ENCODE measurements at regions not wholly inside any gene's neighbourhood (a gene's known extent, or its start where the extent isn't known, plus 50 kb on each side); places are given as distances from the start of the nearest gene placed in this dataset.

DNA sequence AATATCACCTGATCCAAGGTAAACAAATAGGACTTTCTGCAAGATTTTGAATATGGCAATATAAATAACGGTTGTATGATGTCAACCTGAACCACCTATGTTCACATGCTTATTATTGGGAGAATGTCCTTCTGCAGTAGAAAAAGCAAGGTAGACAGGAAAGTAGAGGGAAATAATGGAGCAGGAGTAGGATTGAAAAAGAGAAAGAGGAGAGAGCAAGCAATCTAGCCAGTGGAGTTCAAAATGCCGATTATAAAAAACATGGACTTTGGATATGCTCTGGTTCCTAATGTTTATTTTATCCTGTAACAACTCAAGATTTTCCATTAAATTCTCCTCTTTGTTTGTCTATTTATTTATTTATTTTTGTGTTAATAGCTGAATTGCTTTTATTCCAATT lies 878.0 kb upstream of the KCND2 start:
- Mint-ChIP-seq H3K4me3 (ENCODE audit: unreplicated experiment) (no peak overlapping the region), H3K4me1 (ENCODE audit: unreplicated experiment) (no peaks in the 10 kb centered on the region), H3K27me3 (ENCODE audit: unreplicated experiment) (peaks cover 20% of the 10 kb centered on the region), H3K36me3 (ENCODE audit: unreplicated experiment) (no peaks in the 10 kb centered on the region), H3K27ac (ENCODE audit: unreplicated experiment) (no peak overlapping the region), H3K9me3 (ENCODE audit: unreplicated experiment) (no peaks in the 10 kb centered on the region)
- no peak for TF ChIP-seq CTCF (IDR thresholded peaks at IDR 0.05)
- DNase-seq (ENCODE audit: extremely low spot score, unreplicated experiment) = no peak

- Mint-ChIP-seq H3K4me3 (ENCODE audit: unreplicated experiment) (no peak overlapping the region), H3K27ac (ENCODE audit: unreplicated experiment) (no peak overlapping the region), H3K9me3 (ENCODE audit: unreplicated experiment) (no peaks in the 10 kb centered on the region), H3K4me1 (ENCODE audit: unreplicated experiment) (no peaks in the 10 kb centered on the region), H3K27me3 (ENCODE audit: unreplicated experiment) (peaks cover 22% of the 10 kb centered on the region), H3K36me3 (ENCODE audit: unreplicated experiment) (no peaks in the 10 kb centered on the region)
- TF ChIP-seq CTCF (IDR thresholded peaks at IDR 0.05) = no peak
- DNase-seq (ENCODE audit: extremely low spot score, unreplicated experiment) = no peak
Measured at GRCh38 chr7:119397156-119397555, 875.8 kb upstream of the KCND2 start.

DNA sequence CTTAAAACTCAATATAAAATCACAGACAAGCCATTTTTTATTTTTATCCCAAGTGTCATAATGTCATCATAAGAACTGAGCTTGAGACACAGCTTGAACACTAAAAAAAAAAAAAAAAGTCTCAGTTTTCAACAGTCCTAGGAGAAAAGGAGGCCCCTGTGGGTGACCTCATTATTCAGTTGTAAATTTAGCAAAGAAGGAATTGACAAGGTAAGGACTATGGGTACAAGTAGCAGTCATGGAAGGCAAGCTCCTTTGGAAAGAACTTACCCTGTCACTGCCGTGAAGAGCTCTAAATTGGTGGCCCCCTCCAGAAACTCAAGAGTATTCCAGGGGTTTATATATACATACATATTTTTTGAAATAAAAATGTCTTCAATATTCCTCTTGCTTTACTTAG lies 864.4 kb upstream of the KCND2 start:
- no peak for TF ChIP-seq CTCF (IDR thresholded peaks at IDR 0.05)
- H3K4me1 Mint-ChIP-seq (ENCODE audit: unreplicated experiment) = no peaks in the 10 kb centered on the region
- no peaks in the 10 kb centered on the region for H3K9me3 Mint-ChIP-seq (ENCODE audit: unreplicated experiment)
- DNase-seq (ENCODE audit: extremely low spot score, unreplicated experiment) = no peak
- no peak overlapping the region for H3K27ac Mint-ChIP-seq (ENCODE audit: unreplicated experiment)
- no peaks in the 10 kb centered on the region for H3K36me3 Mint-ChIP-seq (ENCODE audit: unreplicated experiment)
- no peak overlapping the region for H3K4me3 Mint-ChIP-seq (ENCODE audit: unreplicated experiment)
- peaks cover 3% of the 10 kb centered on the region for H3K27me3 Mint-ChIP-seq (ENCODE audit: unreplicated experiment)

- no peak overlapping the region for H3K4me3 Mint-ChIP-seq (ENCODE audit: unreplicated experiment)
- no peaks in the 10 kb centered on the region for H3K9me3 Mint-ChIP-seq (ENCODE audit: unreplicated experiment)
Measured at GRCh38 chr7:119413314-119413805, 859.6 kb upstream of the KCND2 start.

DNA sequence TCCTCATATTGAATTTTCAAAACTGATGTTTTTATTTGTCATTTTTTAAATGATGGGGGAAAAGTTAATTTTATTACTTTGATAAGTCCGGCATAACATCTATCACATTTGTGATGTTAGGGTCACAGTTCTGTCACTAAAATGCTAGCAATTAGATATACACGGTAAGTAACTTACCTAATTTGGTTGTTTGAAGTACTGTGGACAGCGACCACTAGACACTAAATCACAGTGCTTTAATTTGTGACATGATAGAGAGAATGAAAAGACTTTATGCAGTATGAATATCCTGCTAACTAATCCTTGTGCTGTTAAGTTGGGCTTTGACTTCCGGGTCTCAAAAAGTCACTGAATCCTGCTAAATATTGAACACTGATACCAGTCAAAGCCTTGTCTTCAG lies 857.3 kb upstream of the KCND2 start:
- Mint-ChIP-seq H3K27me3 (ENCODE audit: unreplicated experiment) (no peaks in the 10 kb centered on the region), H3K36me3 (ENCODE audit: unreplicated experiment) (no peaks in the 10 kb centered on the region), H3K9me3 (ENCODE audit: unreplicated experiment) (no peaks in the 10 kb centered on the region), H3K27ac (ENCODE audit: unreplicated experiment) (no peak overlapping the region), H3K4me3 (ENCODE audit: unreplicated experiment) (no peak overlapping the region), H3K4me1 (ENCODE audit: unreplicated experiment) (no peaks in the 10 kb centered on the region)
- no peak for DNase-seq (ENCODE audit: extremely low spot score, unreplicated experiment)
- TF ChIP-seq CTCF (IDR thresholded peaks at IDR 0.05) = no peak

More at GRCh38 chr7:119413314-119413805, 859.6 kb upstream of the KCND2 start:
- no peak for DNase-seq (ENCODE audit: extremely low spot score, unreplicated experiment)
- H3K27ac Mint-ChIP-seq (ENCODE audit: unreplicated experiment) = no peak overlapping the region
- H3K4me1 Mint-ChIP-seq (ENCODE audit: unreplicated experiment) = no peaks in the 10 kb centered on the region
- peaks cover 3% of the 10 kb centered on the region for H3K27me3 Mint-ChIP-seq (ENCODE audit: unreplicated experiment)
- no peak for TF ChIP-seq CTCF (IDR thresholded peaks at IDR 0.05)
- H3K36me3 Mint-ChIP-seq (ENCODE audit: unreplicated experiment) = no peaks in the 10 kb centered on the region
